HG03280 (cell line): ENCODE measurements at regions not wholly inside any gene's neighbourhood (a gene's known extent, or its start where the extent isn't known, plus 50 kb on each side); places are given as distances from the start of the nearest gene placed in this dataset.

ENCODE experiments used
- ATAC-seq: cut with Tn5 transposase; IDR thresholded peaks from one replicate; pipeline ENCODE4 v1.9.1; 2021; ENCODE audit warnings: mild to moderate bottlenecking, moderate library complexity; ENCODE audit not compliant: unreplicated experiment

GRCh38 chr12:114742363-114742762 is 58.4 kb upstream of the TBX3 start:
- ATAC-seq: no peak

DNA sequence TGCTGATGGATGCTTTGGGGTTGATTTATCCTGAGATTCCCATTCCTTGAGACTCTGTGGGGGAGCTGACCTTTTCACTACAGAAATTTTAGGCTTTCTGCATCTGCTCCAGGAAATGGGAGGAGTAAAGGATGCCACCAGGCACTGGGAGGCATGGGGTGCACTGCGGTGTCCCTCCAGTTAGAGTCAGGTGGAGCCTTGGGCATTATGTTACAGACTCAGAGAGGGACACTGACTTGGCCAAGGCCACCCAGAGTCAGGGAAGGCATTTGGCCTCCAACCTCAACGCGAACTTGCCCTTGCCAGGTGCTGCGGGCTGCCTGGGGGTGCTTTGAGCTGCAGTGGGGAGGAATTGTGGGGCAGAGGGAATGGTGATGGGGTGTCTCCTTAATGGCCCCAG is 58.0 kb upstream of the TBX3 start:
- no peak for ATAC-seq

DNA sequence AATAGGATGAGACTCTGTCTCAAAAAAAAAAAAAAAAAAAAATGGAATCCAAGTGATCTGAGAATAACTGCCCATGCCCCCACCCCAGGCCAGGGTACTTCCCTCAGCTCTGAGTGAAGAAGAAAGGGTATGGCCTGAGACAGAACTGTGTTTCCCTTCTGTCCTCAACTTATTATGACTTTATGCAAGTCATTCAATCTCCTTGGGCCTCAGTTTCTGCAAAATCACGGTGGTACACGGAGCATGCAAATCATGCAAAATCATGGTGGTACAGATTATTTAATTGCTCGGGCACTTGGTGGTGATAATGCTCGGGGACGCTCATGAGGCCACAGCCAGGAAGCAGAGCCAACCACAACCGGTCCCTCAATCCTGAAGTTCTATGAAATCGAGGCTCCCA is 56.5 kb upstream of the TBX3 start:
- ATAC-seq: no peak

DNA sequence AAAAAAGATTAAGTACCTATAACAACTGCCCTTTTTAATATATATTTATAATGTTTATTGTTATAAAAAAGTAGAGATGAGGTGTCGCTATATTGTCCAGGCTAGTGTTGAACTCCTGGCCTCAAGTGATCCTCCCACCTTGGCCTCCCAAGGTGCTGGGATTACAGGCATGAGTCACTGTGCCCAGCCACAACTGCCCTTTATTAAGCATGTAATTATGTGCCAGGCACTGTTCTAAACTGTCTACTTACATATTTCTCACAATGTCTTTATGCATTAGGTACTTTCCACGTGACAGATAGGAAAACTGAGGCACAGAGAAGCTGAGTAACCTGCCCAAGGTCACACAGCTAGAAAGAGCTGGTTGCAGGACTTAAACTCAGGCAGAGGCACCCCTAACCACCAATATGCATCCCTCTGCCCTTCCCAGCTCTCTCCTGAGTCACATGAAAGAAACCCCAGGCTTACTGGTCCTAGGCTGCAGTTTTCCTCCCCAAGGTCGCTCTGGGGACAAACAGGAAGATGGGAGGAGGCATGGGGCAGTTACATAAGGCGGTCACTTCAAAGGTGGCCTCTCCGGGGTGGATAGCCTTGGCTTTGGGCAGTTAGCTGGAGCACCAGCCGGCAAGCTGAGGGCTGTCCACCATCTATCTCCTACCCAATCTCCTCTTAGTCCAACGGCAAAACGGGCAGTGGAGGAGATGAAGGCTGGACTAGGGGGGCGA is 54.6 kb upstream of the TBX3 start:
- ATAC-seq: no peak

- no peak for ATAC-seq
Measured at GRCh38 chr12:114735680-114736374, 51.9 kb upstream of the TBX3 start.

- ATAC-seq: no peak
Measured at GRCh38 chr12:114735011-114735410, 51.0 kb upstream of the TBX3 start.

GRCh38 chr12:114733919-114734318 is 49.9 kb upstream of the TBX3 start:
- ATAC-seq: no peak
